GM23338 (cell line): ENCODE measurements at regions not wholly inside any gene's neighbourhood (a gene's known extent, or its start where the extent isn't known, plus 50 kb on each side); places are given as distances from the start of the nearest gene placed in this dataset.

Experiments used
- ATAC-seq: fragments of 200-7000 bp; cut with Tn5 transposase; 3 replicates; pipeline ENCODE4 v1.9.1; 2020
- DNase-seq: peaks from one replicate; pipeline ENCODE4 v3.0.0-alpha.2; 2015; ENCODE audit warnings: low spot score
- H2AFZ ChIP-seq: fragments of 200-600 bp; sonication (generic); 2 replicates; pipeline ENCODE4 v1.8.0; 2016; ENCODE audit warnings: antibody characterized with exemption, mild to moderate bottlenecking, moderate library complexity
- H3F3A ChIP-seq: fragments of 200-600 bp; sonication (generic); replicated peaks from 2 replicates; pipeline ENCODE4 v1.8.0; 2017; ENCODE audit warnings: antibody characterized with exemption, mixed run types, low read depth
- H3K27ac ChIP-seq: fragments of 200-600 bp; sonication (generic); 2 replicates; pipeline ENCODE4 v1.6.1; 2016; ENCODE audit warnings: low read depth
- H3K27me3 ChIP-seq: fragments of 200-600 bp; sonication (generic); 2 replicates; pipeline ENCODE4 v1.8.0; 2016; ENCODE audit warnings: mild to moderate bottlenecking, mixed run types, moderate library complexity; ENCODE audit not compliant: insufficient read depth
- H3K36me3 ChIP-seq: fragments of 200-600 bp; sonication (generic); 2 replicates; pipeline ENCODE4 v1.8.0; 2016; ENCODE audit warnings: mild to moderate bottlenecking; ENCODE audit not compliant: insufficient read depth
- H3K4me1 ChIP-seq: fragments of 200-600 bp; sonication (generic); 2 replicates; pipeline ENCODE4 v1.8.0; 2016; ENCODE audit warnings: mild to moderate bottlenecking, moderate library complexity; ENCODE audit not compliant: insufficient read depth
- H3K4me2 ChIP-seq: fragments of 200-600 bp; sonication (generic); 2 replicates; pipeline ENCODE4 v1.7.1; 2017; ENCODE audit warnings: mixed run types
- H3K4me3 ChIP-seq: fragments of 200-600 bp; sonication (generic); 2 replicates; pipeline ENCODE4 v1.6.1; 2016; ENCODE audit warnings: mixed run types
- H3K79me2 ChIP-seq: fragments of 200-600 bp; sonication (generic); replicated peaks from 2 replicates; pipeline ENCODE4 v1.8.0; 2017; ENCODE audit warnings: mild to moderate bottlenecking; ENCODE audit not compliant: insufficient read depth
- H3K9me2 ChIP-seq: fragments of 200-600 bp; sonication (generic); 2 replicates; pipeline ENCODE4 v1.8.0; 2017; ENCODE audit not compliant: insufficient read depth
- H4K20me1 ChIP-seq: fragments of 200-600 bp; sonication (generic); replicated peaks from 2 replicates; pipeline ENCODE4 v1.8.0; 2017; ENCODE audit warnings: mild to moderate bottlenecking; ENCODE audit not compliant: insufficient read depth
- H3K27ac Mint-ChIP-seq: 2 replicates; pipeline ENCODE4 v1.8.0; 2020; ENCODE audit warnings: inconsistent platforms, mild to moderate bottlenecking, moderate library complexity, mixed read lengths
- H3K27me3 Mint-ChIP-seq: 3 replicates; pipeline ENCODE4 v1.8.0; 2022; ENCODE audit warnings: low read depth, mild to moderate bottlenecking, moderate library complexity, mixed read lengths, inconsistent platforms; ENCODE audit not compliant: insufficient read depth, poor library complexity
- H3K36me3 Mint-ChIP-seq: 3 replicates; pipeline ENCODE4 v1.8.0; 2021; ENCODE audit warnings: low read depth, mild to moderate bottlenecking, inconsistent platforms, moderate library complexity, mixed read lengths
- H3K4me1 Mint-ChIP-seq: 3 replicates; pipeline ENCODE4 v1.8.0; 2020; ENCODE audit warnings: mild to moderate bottlenecking, inconsistent platforms, mixed read lengths
- H3K4me3 Mint-ChIP-seq: 3 replicates; pipeline ENCODE4 v1.8.0; 2021; ENCODE audit warnings: moderate library complexity, mild to moderate bottlenecking, inconsistent platforms, mixed read lengths
- H3K9me3 Mint-ChIP-seq: 3 replicates; pipeline ENCODE4 v1.8.0; 2020; ENCODE audit warnings: moderate library complexity, mild to moderate bottlenecking, inconsistent platforms, mixed read lengths
- CREB1 ChIP-seq: fragments of 250-450 bp; sonication (Bioruptor Pico); IDR thresholded peaks from 2 replicates; pipeline ENCODE4 v1.5.0; 2020; ENCODE audit warnings: low read depth, mild to moderate bottlenecking, moderate library complexity
- CTCF ChIP-seq, 2 experiments: fragments of 200-600 bp in 1 of 2; sonication (generic) in 1 of 2; conservative IDR thresholded peaks; 2 replicates each; pipeline versions ENCODE4 v1.5.1 to v1.6.1; 2016 to 2017; ENCODE audit warnings: antibody characterized with exemption in 2 of 2, low read depth in 2 of 2, mild to moderate bottlenecking in 2 of 2, moderate library complexity in 1 of 2
- EZH2 ChIP-seq: fragments of 200-600 bp; sonication (generic); IDR thresholded peaks from one replicate; pipeline ENCODE4 v1.8.0; 2017; ENCODE audit warnings: antibody characterized with exemption, mild to moderate bottlenecking, low read depth; ENCODE audit not compliant: unreplicated experiment
- EZH2phosphoT487 ChIP-seq: fragments of 200-600 bp; sonication (generic); IDR thresholded peaks from one replicate; pipeline ENCODE4 v1.8.1; 2018; ENCODE audit warnings: antibody characterized with exemption; ENCODE audit not compliant: unreplicated experiment
- JUNB ChIP-seq: IDR thresholded peaks from one replicate; pipeline ENCODE4 v1.6.1; 2016; ENCODE audit warnings: antibody characterized with exemption; ENCODE audit not compliant: unreplicated experiment
- NANOG ChIP-seq: IDR thresholded peaks from 2 replicates; pipeline ENCODE4 v1.6.1; 2016; ENCODE audit warnings: antibody characterized with exemption, borderline replicate concordance
- POLR2AphosphoS5 ChIP-seq: IDR thresholded peaks from 2 replicates; pipeline ENCODE4 v1.6.1; 2016; ENCODE audit warnings: antibody characterized with exemption, low read depth
- STAT1 ChIP-seq: IDR thresholded peaks from one replicate; pipeline ENCODE4 v1.6.1; 2016; ENCODE audit warnings: antibody characterized with exemption; ENCODE audit not compliant: unreplicated experiment
- ZNF114 ChIP-seq: fragments of 250-450 bp; sonication (Bioruptor Pico); IDR thresholded peaks from 2 replicates; pipeline ENCODE4 v1.5.0; 2020; ENCODE audit warnings: mild to moderate bottlenecking, moderate library complexity
- ZNF331 ChIP-seq: fragments of 250-450 bp; sonication (Bioruptor Pico); IDR thresholded peaks from 2 replicates; pipeline ENCODE4 v1.5.0; 2020; ENCODE audit warnings: low read depth, mild to moderate bottlenecking, moderate library complexity
- TF ChIP-seq, protein P1 (sequence below): IDR thresholded peaks from one replicate; pipeline ENCODE4 v1.6.1; 2018; ENCODE audit warnings: antibody characterized with exemption; ENCODE audit not compliant: unreplicated experiment

GRCh38 chr2:2550856-2551255 lies 219.8 kb upstream of the MYT1L start (continued):
- TF ChIP-seq, protein P1, sequence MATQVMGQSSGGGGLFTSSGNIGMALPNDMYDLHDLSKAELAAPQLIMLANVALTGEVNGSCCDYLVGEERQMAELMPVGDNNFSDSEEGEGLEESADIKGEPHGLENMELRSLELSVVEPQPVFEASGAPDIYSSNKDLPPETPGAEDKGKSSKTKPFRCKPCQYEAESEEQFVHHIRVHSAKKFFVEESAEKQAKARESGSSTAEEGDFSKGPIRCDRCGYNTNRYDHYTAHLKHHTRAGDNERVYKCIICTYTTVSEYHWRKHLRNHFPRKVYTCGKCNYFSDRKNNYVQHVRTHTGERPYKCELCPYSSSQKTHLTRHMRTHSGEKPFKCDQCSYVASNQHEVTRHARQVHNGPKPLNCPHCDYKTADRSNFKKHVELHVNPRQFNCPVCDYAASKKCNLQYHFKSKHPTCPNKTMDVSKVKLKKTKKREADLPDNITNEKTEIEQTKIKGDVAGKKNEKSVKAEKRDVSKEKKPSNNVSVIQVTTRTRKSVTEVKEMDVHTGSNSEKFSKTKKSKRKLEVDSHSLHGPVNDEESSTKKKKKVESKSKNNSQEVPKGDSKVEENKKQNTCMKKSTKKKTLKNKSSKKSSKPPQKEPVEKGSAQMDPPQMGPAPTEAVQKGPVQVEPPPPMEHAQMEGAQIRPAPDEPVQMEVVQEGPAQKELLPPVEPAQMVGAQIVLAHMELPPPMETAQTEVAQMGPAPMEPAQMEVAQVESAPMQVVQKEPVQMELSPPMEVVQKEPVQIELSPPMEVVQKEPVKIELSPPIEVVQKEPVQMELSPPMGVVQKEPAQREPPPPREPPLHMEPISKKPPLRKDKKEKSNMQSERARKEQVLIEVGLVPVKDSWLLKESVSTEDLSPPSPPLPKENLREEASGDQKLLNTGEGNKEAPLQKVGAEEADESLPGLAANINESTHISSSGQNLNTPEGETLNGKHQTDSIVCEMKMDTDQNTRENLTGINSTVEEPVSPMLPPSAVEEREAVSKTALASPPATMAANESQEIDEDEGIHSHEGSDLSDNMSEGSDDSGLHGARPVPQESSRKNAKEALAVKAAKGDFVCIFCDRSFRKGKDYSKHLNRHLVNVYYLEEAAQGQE: no peak
- TF ChIP-seq EZH2phosphoT487: no peak
- TF ChIP-seq CTCF (conservative IDR thresholded peaks at IDR 0.05; ENCODE audit: low read depth in 2 of 2): no peak
- TF ChIP-seq EZH2: no peak

GRCh38 chr2:2547911-2548310 lies 216.8 kb upstream of the MYT1L start:
- no peak overlapping the region for H3K27ac ChIP-seq
- Mint-ChIP-seq H3K4me3 (no peak overlapping the region), H3K27ac (no peak overlapping the region), H3K9me3 (peaks cover 23% of the 10 kb centered on the region), H3K36me3 (peaks cover 5% of the 10 kb centered on the region; the same call in 1 of the 3 replicates), H3K27me3 (peaks cover 4% of the 10 kb centered on the region), H3K4me1 (peaks cover 4% of the 10 kb centered on the region; the same call in 2 of the 3 replicates)
- peaks cover 6% of the 10 kb centered on the region; the same call in 1 of the 2 replicates for H3K4me1 ChIP-seq
- no peak overlapping the region for H3K4me2 ChIP-seq
- H3K27me3 ChIP-seq: no peaks in the 10 kb centered on the region
- no peaks in the 10 kb centered on the region for H4K20me1 ChIP-seq
- no peak overlapping the region for H3K4me3 ChIP-seq
- H3K79me2 ChIP-seq: no peaks in the 10 kb centered on the region
- no peaks in the 10 kb centered on the region for H3F3A ChIP-seq
- no peaks in the 10 kb centered on the region for H3K36me3 ChIP-seq
- H3K9me2 ChIP-seq: 0 out of 2 replicates have a peak, but pooled peaks cover 4% of the 10 kb centered on the region
- DNase-seq (no peak), ATAC-seq (no peak)
- H2AFZ ChIP-seq: no peak overlapping the region
- TF ChIP-seq POLR2AphosphoS5: no peak
- TF ChIP-seq JUNB: no peak
- no peak for TF ChIP-seq EZH2
- TF ChIP-seq EZH2phosphoT487: no peak
- no peak for TF ChIP-seq CTCF (conservative IDR thresholded peaks at IDR 0.05; ENCODE audit: low read depth in 2 of 2)
- TF ChIP-seq ZNF331 (CRISPR knock-in tag): no peak
- no peak for TF ChIP-seq ZNF114 (CRISPR knock-in tag)
- no peak for TF ChIP-seq CREB1 (CRISPR knock-in tag)
- TF ChIP-seq NANOG: no peak
- no peak for TF ChIP-seq STAT1
- TF ChIP-seq, protein P1: no peak
